Lower lobe of right lung (tissue), 2 donors: ENCODE measurements at regions not wholly inside any gene's neighbourhood (a gene's known extent, or its start where the extent isn't known, plus 50 kb on each side); places are given as distances from the start of the nearest gene placed in this dataset.

Experiments
- ATAC-seq, 2 donors: fragments of 200-7000 bp; cut with Tn5 transposase; one replicate each; pipeline ENCODE4 v1.9.1; 2020 to 2022; ENCODE audit warnings: mild to moderate bottlenecking in 2 of 2, moderate library complexity in 2 of 2
- DNase-seq: peaks from one replicate; pipeline ENCODE4 v3.0.0-alpha.2; 2020
- H3K27ac ChIP-seq: fragments of 200-600 bp; one replicate; pipeline ENCODE4 v1.8.0; 2022
- H3K27me3 ChIP-seq: fragments of 200-600 bp; one replicate; pipeline ENCODE4 v1.8.0; 2022; ENCODE audit warnings: low read depth
- H3K36me3 ChIP-seq: fragments of 200-600 bp; one replicate; pipeline ENCODE4 v1.8.0; 2022; ENCODE audit warnings: mild to moderate bottlenecking
- H3K4me1 ChIP-seq: fragments of 200-600 bp; one replicate; pipeline ENCODE4 v1.8.0; 2022
- H3K4me3 ChIP-seq: fragments of 200-600 bp; one replicate; pipeline ENCODE4 v1.8.0; 2022; ENCODE audit warnings: mild to moderate bottlenecking
- H3K9me3 ChIP-seq: fragments of 200-600 bp; one replicate; pipeline ENCODE4 v1.8.0; 2022
- intact Hi-C: fragments of 100-400 bp; cut with DNase I; formaldehyde crosslinking; loops from one replicate; pipeline ENCODE4 v1.11.0; 2022
- TF ChIP-seq, protein P1 (sequence below): fragments of 200-600 bp; IDR thresholded peaks from one replicate; pipeline ENCODE4 v1.8.0; 2022; ENCODE audit warnings: antibody characterized with exemption, mild to moderate bottlenecking
- donor health status: DM: no; HTN: yes; CAD: no; lungs with severe emphysema.

DNA sequence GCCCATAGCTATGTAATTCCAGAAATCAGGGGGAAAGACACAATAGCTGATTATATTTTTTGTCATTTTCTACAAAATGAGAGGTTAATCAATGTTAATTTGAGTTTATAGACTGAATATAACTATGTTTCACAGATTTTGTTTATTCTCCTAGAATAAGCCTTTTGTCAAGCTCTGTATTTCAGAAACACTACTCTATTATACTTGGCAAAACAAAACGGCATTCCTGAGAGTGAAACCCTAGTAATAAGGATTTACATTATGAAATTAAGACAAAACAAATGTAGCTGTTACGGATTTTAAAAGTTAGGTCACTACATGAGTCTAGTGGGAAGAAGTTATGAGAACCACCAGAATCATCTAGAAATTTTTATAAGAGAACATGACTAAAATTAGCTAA is 334.2 kb downstream of the KLF12 start:
- ATAC-seq: no peak
- no peak overlapping the region for H3K27ac ChIP-seq
- no peaks in the 10 kb centered on the region for H3K36me3 ChIP-seq
- H3K4me3 ChIP-seq: no peak overlapping the region
- DNase-seq: no peak
- TF ChIP-seq, protein P1, sequence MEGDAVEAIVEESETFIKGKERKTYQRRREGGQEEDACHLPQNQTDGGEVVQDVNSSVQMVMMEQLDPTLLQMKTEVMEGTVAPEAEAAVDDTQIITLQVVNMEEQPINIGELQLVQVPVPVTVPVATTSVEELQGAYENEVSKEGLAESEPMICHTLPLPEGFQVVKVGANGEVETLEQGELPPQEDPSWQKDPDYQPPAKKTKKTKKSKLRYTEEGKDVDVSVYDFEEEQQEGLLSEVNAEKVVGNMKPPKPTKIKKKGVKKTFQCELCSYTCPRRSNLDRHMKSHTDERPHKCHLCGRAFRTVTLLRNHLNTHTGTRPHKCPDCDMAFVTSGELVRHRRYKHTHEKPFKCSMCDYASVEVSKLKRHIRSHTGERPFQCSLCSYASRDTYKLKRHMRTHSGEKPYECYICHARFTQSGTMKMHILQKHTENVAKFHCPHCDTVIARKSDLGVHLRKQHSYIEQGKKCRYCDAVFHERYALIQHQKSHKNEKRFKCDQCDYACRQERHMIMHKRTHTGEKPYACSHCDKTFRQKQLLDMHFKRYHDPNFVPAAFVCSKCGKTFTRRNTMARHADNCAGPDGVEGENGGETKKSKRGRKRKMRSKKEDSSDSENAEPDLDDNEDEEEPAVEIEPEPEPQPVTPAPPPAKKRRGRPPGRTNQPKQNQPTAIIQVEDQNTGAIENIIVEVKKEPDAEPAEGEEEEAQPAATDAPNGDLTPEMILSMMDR: no peak
- H3K4me1 ChIP-seq: no peaks in the 10 kb centered on the region
- intact Hi-C loops: no loop called here
- no peaks in the 10 kb centered on the region for H3K9me3 ChIP-seq
- no peaks in the 10 kb centered on the region for H3K27me3 ChIP-seq

DNA sequence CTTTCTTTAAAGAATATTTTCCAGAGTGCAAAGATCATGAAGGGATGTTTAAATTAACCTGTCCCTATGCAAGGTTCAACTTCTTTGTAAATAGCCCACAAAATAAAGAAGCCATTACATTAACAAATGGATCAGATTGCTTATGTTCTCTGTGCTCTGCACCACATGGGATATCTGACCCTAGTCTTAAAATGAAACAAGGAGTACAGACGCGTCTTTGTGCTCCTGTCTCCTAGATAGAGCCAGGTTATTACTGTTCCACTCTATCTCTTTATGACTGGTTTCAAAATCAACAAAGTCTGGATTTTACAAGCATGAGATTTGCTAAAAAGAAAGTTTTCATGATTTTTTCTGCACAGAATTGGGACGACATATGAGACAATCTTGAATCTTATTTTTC is 339.4 kb downstream of the KLF12 start:
- ATAC-seq: no peak

GRCh38 chr13:73793361-73793760 is 340.8 kb downstream of the KLF12 start:
- DNase-seq (no peak), ATAC-seq (no peak)
- Histone ChIP-seq H3K36me3 (no peaks in the 10 kb centered on the region), H3K9me3 (no peaks in the 10 kb centered on the region), H3K27me3 (no peaks in the 10 kb centered on the region), H3K4me3 (no peak overlapping the region), H3K4me1 (no peaks in the 10 kb centered on the region), H3K27ac (no peak overlapping the region)
- TF ChIP-seq, protein P1: no peak
- intact Hi-C loops: no loop called here

More for the DNA sequence above, 339.4 kb downstream of the KLF12 start:
- TF ChIP-seq, protein P1: no peak
- no peaks in the 10 kb centered on the region for H3K27me3 ChIP-seq
- H3K4me3 ChIP-seq: no peak overlapping the region
- H3K9me3 ChIP-seq: no peaks in the 10 kb centered on the region
- H3K4me1 ChIP-seq: no peaks in the 10 kb centered on the region
- DNase-seq: no peak
- H3K36me3 ChIP-seq: no peaks in the 10 kb centered on the region
- intact Hi-C loops: no loop called here
- H3K27ac ChIP-seq: no peak overlapping the region

DNA sequence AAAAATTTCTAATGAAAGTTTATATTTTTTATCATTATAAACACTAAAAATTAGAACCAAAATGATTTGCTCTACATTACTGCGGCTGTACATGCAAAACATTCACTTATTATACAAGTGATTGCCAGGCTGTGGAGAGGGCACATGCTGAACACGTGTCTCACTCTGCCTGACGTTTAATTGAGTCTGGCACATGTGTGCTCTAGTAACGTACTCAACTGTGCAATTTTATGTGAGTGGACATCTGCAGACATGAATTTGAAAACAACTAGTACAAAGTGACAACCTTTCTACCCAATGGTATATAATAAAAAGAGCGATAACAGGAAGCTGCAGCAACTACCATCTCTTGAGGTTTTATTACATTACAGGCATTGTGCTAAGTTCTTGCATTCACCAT is 341.4 kb downstream of the KLF12 start:
- H3K9me3 ChIP-seq: no peaks in the 10 kb centered on the region
- DNase-seq (no peak), ATAC-seq (no peak)
- no peaks in the 10 kb centered on the region for H3K36me3 ChIP-seq
- H3K27ac ChIP-seq: no peak overlapping the region
- intact Hi-C loops: no loop called here
- no peaks in the 10 kb centered on the region for H3K27me3 ChIP-seq
- H3K4me1 ChIP-seq: no peaks in the 10 kb centered on the region
- H3K4me3 ChIP-seq: no peak overlapping the region
- TF ChIP-seq, protein P1: no peak

- Histone ChIP-seq H3K9me3 (no peaks in the 10 kb centered on the region), H3K4me3 (no peak overlapping the region), H3K27me3 (no peaks in the 10 kb centered on the region), H3K4me1 (no peaks in the 10 kb centered on the region), H3K36me3 (no peaks in the 10 kb centered on the region), H3K27ac (no peak overlapping the region)
- TF ChIP-seq, protein P1: no peak
- ATAC-seq (no peak), DNase-seq (no peak)
- intact Hi-C loops: no loop called here
Measured at GRCh38 chr13:73782450-73783449, 351.5 kb downstream of the KLF12 start.
